ENCODE measurements at regions not wholly inside any gene's neighbourhood (a gene's known extent, or its start where the extent isn't known, plus 50 kb on each side); places are given as distances from the start of the nearest gene placed in this dataset.

DNA sequence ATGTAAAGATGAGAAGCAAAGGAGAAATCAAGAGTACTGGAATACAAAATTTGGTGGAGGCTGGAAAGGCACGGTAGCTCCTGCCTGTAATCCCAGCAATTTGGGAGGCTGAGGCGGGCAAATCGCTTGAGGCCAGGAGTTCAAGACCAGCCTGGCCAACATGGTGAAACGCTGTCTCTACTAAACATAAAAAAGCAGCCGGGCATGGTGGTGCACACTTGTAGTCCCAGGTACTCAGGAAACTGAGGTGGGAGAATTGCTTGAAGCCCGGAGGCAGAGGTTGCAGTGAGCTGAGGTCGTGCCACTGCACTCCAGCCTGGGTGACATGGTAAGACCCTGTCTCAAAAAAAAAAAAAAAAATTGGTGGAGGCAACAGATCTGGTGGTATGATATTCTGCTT, 1086.0 kb downstream of the NLGN4X start:
- TF ChIP-seq TAF1 (IDR thresholded peaks at IDR 0.05; ENCODE audit: borderline replicate concordance, insufficient read depth, low read length) (no peak), POLR2AphosphoS5 (IDR thresholded peaks at IDR 0.05; ENCODE audit: low read depth, low read length) (no peak), SIN3A (IDR thresholded peaks at IDR 0.05; ENCODE audit: borderline replicate concordance, insufficient read depth, low read length) (no peak), FOXP2 (optimal IDR thresholded peaks at IDR 0.05; ENCODE audit: borderline replicate concordance, extremely low read depth, extremely low read length, insufficient read depth) (no peak)
- TF ChIP-seq, protein P1, sequence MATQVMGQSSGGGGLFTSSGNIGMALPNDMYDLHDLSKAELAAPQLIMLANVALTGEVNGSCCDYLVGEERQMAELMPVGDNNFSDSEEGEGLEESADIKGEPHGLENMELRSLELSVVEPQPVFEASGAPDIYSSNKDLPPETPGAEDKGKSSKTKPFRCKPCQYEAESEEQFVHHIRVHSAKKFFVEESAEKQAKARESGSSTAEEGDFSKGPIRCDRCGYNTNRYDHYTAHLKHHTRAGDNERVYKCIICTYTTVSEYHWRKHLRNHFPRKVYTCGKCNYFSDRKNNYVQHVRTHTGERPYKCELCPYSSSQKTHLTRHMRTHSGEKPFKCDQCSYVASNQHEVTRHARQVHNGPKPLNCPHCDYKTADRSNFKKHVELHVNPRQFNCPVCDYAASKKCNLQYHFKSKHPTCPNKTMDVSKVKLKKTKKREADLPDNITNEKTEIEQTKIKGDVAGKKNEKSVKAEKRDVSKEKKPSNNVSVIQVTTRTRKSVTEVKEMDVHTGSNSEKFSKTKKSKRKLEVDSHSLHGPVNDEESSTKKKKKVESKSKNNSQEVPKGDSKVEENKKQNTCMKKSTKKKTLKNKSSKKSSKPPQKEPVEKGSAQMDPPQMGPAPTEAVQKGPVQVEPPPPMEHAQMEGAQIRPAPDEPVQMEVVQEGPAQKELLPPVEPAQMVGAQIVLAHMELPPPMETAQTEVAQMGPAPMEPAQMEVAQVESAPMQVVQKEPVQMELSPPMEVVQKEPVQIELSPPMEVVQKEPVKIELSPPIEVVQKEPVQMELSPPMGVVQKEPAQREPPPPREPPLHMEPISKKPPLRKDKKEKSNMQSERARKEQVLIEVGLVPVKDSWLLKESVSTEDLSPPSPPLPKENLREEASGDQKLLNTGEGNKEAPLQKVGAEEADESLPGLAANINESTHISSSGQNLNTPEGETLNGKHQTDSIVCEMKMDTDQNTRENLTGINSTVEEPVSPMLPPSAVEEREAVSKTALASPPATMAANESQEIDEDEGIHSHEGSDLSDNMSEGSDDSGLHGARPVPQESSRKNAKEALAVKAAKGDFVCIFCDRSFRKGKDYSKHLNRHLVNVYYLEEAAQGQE (IDR thresholded peaks at IDR 0.05; ENCODE audit: insufficient read depth in 1 of 2, low read depth in 2 of 2, low read length in 2 of 2), result no peak

DNA sequence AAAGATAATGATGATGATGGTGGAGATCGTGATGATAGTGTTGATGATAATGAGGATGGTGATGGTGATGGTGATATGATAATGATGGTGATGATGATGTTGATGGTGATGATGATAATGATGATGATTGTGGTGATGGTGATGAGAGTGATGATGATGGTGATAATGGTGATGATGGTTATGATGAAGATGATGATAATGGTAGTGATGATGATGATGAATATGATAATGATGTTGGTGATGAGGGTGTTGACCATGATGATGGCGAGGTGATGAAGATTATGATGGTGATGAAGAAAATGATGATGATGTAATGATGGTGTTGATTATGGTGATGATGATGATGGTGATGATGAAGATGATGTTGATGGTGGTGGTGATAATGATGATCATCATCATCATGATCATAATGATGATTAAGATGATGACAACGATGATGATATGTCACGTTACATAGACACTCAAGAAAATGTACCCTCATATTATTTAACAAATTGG, 1106.4 kb downstream of the NLGN4X start:
- TF ChIP-seq FOXP2 (optimal IDR thresholded peaks at IDR 0.05; ENCODE audit: borderline replicate concordance, extremely low read depth, extremely low read length, insufficient read depth) (no peak), POLR2AphosphoS5 (IDR thresholded peaks at IDR 0.05; ENCODE audit: low read depth, low read length) (no peak), SIN3A (IDR thresholded peaks at IDR 0.05; ENCODE audit: borderline replicate concordance, insufficient read depth, low read length) (no peak), TAF1 (IDR thresholded peaks at IDR 0.05; ENCODE audit: borderline replicate concordance, insufficient read depth, low read length) (no peak)
- TF ChIP-seq, protein P1 (IDR thresholded peaks at IDR 0.05; ENCODE audit: insufficient read depth in 1 of 2, low read depth in 2 of 2, low read length in 2 of 2), result no peak

DNA sequence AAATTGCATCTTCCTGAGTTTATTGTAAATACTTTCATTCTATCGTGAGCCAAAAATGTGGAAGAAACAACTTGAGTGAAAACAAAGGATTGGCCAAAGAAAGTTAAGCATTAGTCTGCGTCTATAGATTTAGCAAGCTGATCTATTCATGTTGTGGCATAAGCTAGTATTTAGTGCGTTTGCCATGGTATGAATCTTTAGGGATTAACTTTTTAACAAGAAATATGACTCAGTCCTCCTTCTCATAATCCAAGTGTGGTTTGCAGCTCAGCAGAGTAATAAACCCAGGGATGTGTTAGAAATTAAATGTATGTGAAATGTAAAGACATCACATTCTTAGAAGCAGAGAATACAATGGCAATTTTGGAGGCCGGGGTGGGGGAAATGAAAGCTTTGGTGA, 1110.9 kb downstream of the NLGN4X start:
- no peak for TF ChIP-seq POLR2AphosphoS5 (IDR thresholded peaks at IDR 0.05; ENCODE audit: low read depth, low read length)
- TF ChIP-seq SIN3A (IDR thresholded peaks at IDR 0.05; ENCODE audit: borderline replicate concordance, insufficient read depth, low read length), result no peak
- TF ChIP-seq FOXP2 (optimal IDR thresholded peaks at IDR 0.05; ENCODE audit: borderline replicate concordance, extremely low read depth, extremely low read length, insufficient read depth), result no peak
- no peak for TF ChIP-seq TAF1 (IDR thresholded peaks at IDR 0.05; ENCODE audit: borderline replicate concordance, insufficient read depth, low read length)
- TF ChIP-seq, protein P1 (IDR thresholded peaks at IDR 0.05; ENCODE audit: insufficient read depth in 1 of 2, low read depth in 2 of 2, low read length in 2 of 2), result no peak

DNA sequence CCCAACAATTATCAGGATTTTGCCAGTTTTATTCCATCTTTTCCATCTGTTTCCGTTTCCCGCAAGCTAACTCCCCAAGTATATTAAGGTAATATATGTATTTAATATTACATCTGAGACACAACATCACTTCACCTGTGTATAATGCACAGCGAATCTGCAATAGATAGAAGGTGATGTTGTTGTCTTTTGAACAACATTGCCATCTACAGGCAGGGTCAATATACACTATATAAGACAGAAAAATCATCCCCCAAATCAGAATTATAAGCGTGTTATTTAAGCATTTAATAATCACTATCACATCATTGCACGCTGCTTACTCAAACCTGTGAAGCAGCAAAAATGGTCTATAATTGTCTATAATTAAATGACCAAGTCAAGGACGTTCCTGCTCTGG, 1115.5 kb downstream of the NLGN4X start:
- no peak for TF ChIP-seq FOXP2 (optimal IDR thresholded peaks at IDR 0.05; ENCODE audit: borderline replicate concordance, extremely low read depth, extremely low read length, insufficient read depth)
- TF ChIP-seq, protein P1 (IDR thresholded peaks at IDR 0.05; ENCODE audit: insufficient read depth in 1 of 2, low read depth in 2 of 2, low read length in 2 of 2), result no peak
- no peak for TF ChIP-seq TAF1 (IDR thresholded peaks at IDR 0.05; ENCODE audit: borderline replicate concordance, insufficient read depth, low read length)
- TF ChIP-seq POLR2AphosphoS5 (IDR thresholded peaks at IDR 0.05; ENCODE audit: low read depth, low read length), result no peak
- no peak for TF ChIP-seq SIN3A (IDR thresholded peaks at IDR 0.05; ENCODE audit: borderline replicate concordance, insufficient read depth, low read length)

DNA sequence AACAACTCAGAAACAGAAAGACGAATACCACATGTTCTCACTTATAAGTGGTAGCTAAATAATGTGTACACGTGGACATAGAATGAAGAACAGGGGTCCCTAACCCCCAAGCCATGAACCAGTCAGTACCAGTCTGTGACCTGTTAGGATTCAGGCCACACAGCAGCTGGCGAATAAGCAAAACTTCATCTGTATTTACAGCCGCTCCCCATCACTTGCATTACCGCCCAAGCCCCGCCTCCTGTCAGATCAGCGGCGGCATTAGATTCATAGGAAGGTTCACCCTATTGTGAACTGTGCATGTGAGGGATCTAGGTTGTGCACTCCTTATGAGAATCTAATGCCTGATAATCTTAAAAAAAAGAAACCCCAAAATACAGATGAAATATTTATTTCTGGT, 1128.7 kb downstream of the NLGN4X start:
- TF ChIP-seq, protein P1 (IDR thresholded peaks at IDR 0.05; ENCODE audit: insufficient read depth in 1 of 2, low read depth in 2 of 2, low read length in 2 of 2), result no peak
- TF ChIP-seq SIN3A (IDR thresholded peaks at IDR 0.05; ENCODE audit: borderline replicate concordance, insufficient read depth, low read length) (no peak), TAF1 (IDR thresholded peaks at IDR 0.05; ENCODE audit: borderline replicate concordance, insufficient read depth, low read length) (no peak), FOXP2 (optimal IDR thresholded peaks at IDR 0.05; ENCODE audit: borderline replicate concordance, extremely low read depth, extremely low read length, insufficient read depth) (no peak), POLR2AphosphoS5 (IDR thresholded peaks at IDR 0.05; ENCODE audit: low read depth, low read length) (no peak)

Measured in PFSK-1 (cell line).